NOMO-1 treated with dmso at 0.1 percent for 144 hours (cell line): ENCODE measurements at regions not wholly inside any gene's neighbourhood (a gene's known extent, or its start where the extent isn't known, plus 50 kb on each side); places are given as distances from the start of the nearest gene placed in this dataset.

Experiments used
- DNase-seq: peaks from one replicate; lab custom pipeline; 2025; ENCODE audit not compliant: unreplicated experiment; lab: John Stamatoyannopoulos, UW

DNA sequence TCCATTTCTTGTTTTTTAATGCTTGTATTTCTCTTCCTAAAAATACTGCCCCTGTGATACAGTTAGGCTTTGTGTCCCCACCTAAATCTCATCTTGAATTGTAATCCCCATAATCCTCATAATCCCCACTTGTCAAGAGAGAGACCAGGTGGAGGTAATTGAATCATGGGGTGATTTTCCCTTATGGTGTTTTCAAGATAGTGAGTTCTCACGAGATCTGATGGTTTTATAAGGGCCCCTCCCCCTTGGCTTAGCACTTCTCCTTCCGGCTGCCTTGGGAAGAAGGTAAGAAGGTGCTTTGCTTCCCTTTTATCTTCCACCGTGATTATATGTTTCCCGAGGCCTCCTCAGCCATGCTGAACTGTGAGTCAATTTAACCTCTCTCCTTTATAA lies 227.4 kb downstream of the MAN2A1 start:
- no peak for DNase-seq

DNA sequence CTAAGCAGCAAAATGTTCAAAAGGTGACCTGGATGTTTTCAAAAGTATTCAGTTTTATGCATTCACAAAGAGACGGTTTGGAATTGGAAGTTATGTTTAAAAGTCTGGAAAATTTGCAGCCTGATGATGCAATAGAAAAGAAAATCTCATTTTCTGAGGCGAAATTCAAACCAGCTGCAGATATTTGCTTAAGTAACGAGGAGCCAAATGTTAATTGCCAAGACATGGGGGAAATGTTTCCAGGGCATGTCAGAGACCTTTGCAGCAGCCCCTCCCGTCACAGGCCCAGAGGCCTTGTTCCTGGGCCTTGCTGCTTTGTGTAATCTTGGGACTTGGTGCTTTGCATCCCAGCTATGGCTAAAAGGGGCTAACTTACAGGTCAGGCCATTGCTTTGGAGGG lies 228.2 kb downstream of the MAN2A1 start:
- no peak for DNase-seq

DNA sequence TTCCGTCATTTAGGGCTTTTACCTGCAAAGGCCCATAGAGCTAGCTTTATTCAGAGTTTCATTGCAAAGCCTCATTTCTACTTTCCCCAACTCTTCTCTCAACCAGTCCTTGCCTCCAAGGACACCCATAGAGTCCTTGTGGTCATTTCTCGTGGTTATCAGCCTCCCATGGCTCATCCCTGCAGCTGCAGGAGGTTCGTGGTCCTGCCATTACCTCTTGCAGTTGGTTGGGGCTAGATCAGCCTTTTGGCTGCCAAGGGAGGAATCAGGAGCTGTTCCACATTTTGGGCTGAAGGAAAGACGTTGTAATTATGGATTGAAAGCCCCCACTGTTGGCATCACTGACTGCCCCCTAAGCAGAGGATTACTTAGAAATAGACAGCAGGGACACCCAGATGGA lies 231.0 kb downstream of the MAN2A1 start:
- no peak for DNase-seq

DNA sequence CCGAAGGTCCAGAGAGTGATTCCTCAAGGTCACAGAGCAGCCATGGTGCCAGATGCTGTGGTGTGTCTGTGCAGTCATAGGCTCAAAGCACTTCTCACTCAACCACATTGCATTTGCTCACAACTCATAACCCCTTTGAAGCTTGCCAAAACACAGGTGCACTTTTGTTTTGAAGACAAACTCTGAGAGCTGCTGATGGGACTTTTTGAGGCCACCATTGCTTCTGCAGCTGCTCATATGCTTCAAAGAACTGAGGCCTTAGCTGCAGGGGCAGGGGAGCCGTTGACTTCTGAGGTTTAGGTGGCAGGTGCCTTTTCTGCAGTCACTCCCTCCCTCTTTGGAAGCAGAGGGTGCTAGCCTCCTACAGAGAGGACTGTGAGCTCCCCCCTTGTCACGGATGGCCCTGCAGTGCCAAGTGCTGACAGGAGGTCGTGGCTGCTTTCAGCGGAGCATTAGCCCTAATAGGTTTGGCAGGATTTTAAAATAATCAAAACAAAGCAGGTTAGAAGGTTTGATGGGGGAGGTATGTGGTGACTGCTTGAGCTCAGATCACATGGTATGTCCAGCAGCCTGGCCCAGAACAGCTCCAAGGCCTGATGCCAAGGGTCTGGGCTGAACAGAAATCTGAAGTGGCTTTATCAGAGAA lies 232.1 kb downstream of the MAN2A1 start:
- DNase-seq = no peak

DNA sequence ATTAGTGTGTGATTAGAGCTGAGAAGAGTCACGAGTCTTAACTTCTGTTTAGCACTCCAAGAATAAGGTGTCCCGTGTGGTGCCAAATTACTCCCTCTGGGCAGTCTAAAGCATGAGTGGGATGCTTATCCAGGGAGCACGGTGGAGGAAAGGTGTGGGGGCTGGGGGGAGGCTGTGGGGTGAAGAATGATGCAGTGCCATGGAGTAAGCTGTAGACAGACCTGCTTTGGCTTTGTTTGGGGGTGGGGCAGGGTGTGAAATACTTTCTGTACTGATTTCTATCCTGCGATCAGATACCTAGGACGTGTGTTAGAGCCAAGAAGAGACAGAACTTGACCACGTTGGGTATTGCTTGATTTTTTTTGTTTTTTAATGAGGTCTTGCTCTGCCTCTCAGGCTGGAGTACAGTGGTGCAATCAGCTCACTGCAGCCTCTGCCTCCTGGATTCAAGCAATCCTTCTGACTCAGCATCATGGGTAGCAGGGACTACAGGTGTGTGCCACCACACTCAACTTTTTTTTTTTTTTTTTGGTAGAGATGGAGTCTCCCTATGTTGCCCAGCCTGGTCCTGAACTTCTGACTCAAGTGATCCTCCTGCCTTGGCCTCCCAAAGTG lies 232.8 kb downstream of the MAN2A1 start:
- DNase-seq = no peak

DNA sequence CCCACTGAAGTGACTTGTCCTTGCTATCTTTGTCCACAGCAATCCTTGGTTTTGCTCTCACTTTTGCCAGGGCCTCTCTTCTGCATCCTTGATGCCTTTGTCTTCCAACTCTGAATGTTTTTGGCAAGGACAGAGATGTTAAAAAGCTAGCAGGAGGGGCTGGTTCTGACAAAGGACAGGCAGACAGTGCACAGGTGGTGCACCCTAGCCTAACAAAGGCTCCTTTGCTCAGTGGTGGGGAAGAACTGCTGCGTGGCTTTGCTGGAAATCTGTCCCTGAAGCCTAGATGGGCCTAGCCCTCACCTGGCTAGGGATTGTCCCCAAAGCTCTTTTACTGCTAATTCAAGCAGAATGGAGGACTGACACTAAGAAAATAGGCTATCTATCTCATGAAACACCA lies 233.5 kb downstream of the MAN2A1 start:
- no peak for DNase-seq

DNA sequence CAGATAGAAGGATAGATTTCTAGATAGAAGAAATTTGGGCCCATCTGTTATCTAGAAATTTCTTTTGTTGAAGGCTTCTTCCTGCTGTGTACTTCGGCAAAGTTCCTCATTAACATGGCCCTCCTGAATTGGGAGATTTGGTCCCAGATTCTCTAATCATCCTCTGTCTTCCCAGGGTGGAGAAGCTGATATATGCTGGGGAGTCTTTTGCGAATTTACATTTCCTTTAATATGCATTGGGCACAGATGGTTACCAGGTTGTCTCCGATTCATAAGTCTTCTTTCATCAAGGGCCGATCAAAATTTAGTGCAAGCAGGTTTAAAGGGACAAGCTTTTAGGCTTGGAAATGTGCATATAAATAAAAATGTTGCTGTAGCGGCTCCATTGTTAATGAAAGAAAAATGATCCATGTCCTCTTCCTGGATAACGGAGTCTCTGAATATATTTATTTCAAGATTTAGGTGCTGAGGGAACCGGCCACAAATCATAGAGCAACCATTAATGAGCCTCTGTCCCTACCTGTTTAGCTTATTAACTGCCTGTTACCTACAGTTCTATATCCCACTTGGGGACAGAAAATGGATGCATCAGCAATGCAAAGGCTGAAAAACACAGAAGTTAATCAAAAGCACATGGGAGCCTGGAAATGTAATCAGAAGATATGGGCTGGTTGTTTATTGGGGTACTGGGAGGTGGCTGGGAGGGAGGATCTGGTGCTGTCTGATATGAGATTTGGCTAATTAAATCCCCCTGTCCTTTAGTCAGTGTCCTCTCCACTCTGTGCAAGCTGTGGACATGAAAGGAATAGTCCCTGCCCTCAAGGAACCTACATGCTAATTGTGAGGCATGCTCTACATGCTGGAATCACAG lies 234.7 kb downstream of the MAN2A1 start:
- DNase-seq = no peak

DNA sequence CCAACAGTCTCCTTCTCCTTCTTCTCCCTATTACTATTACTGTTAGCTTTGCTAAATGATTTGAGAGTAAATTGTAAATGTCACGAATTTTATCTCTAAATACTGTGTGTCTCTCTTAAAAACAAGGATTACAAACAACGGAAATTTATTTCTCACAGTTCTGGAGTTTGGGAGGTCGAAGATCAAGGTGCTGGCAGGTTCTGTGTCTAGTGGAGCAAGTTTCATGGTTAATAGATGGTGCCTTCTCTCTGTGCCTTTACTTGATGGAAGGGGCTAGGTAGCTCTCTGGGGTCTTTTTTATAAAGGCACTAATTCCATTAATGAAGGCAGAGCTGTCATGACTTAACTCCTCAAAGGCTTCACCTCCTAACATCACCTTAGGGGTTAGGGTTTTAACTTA lies 237.9 kb downstream of the MAN2A1 start:
- no peak for DNase-seq

DNA sequence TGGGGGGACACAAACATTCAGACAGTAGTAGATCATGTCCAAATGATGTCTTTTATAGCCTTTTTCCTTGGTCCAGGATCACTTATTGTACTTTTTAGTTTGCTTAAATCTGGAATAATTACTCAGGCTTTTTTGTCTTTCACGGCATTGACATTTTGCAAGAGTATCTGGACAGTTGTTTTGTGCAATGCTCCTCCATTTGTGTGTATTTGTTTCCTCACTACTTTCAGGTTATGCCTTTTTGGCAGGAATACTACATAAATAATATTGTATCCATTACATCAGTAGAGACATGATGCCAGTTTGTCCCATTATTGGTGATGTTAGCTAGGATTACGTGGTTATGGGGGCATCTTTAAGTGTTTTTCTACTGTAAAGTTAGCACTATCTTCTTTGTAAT lies 238.3 kb downstream of the MAN2A1 start:
- no peak for DNase-seq

DNA sequence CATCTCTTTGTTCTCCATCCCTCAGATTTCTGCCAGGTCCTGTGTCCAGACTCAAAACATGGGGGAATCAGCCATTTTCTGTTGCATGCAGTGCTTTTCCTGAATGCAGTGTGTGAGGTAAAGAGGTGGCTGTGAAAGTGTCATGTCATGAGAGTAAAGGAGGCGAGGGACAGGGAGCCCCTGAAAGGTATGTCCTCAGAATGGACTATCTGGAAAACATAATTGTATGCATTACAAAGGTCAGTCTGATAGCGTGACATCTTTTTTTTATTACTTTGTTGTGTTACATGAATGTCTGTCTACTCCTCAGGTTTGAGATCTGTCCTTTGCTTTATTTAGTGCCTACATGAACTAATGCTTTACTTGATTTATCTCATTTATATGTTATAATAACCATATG lies 239.1 kb downstream of the MAN2A1 start:
- DNase-seq = no peak

DNA sequence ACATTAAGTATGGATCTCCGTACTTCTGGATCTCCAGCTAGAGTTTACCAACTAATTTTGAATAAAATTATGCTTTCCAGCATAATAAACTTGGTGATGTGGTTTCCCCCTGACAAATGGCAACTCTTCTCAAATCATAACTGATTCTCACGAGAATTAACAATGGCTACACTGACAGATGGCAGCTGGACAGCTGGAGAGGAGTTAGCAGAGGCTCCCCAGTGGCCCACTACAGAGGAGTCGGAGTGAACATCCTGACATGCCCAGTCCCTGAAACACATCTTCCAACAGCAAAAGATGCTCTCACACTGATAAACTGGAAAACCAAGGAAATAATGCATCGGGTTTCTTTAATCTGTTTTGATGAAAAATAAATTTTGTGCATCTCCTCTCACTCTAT lies 239.6 kb downstream of the MAN2A1 start:
- DNase-seq = no peak

DNA sequence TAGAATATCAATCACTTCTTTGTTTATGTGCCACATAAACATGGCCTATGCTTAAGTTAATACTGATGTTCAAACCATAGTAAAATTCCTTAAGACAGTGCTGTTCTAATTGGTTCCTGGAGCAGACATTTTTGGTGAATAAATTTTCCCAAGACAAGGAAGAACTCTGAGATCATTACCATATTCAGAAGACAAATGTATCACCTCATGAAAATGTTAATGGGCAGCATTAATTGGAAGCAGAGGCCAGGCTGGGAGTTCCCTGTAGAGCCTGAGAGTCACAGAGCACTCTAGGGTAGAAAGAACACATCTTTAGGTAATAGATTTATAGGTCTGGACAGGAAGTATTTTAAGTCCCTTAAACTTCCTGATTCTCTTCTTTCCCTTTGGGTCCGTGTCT lies 240.2 kb downstream of the MAN2A1 start:
- DNase-seq = no peak

DNA sequence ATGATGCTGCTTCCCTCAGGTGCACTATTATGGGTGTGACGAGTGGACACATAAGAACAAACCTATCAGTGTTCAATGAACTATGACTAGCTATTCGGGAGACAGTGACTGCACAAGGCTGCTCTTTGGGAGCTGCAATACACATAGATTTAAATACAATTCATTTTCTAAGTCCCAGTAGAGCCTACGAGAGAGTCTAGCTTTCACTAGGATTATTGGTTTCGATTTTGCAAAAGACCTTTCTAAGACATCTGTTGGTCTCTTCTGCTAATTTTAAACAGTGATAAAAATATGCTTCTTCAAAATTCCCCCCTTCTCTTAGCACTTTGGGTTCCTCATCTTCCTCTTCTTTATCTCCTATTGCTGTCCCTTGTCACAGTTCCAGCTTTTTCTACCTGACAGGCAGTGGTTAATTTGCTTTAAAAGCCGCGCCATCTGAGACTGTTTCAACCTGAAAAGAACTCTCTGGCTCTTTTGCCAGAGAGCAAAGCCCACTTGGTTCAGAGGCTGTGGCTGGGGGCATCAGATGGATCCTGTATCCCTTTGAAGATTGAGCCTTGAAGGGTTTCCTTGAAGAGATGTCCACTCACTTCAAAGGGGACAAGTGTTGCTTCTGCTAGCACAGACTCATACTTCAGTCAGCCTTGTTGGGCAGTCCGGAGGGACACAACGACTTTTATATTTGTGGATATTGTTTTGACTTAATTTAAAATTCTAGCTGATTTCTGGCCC lies 241.5 kb downstream of the MAN2A1 start:
- no peak for DNase-seq

DNA sequence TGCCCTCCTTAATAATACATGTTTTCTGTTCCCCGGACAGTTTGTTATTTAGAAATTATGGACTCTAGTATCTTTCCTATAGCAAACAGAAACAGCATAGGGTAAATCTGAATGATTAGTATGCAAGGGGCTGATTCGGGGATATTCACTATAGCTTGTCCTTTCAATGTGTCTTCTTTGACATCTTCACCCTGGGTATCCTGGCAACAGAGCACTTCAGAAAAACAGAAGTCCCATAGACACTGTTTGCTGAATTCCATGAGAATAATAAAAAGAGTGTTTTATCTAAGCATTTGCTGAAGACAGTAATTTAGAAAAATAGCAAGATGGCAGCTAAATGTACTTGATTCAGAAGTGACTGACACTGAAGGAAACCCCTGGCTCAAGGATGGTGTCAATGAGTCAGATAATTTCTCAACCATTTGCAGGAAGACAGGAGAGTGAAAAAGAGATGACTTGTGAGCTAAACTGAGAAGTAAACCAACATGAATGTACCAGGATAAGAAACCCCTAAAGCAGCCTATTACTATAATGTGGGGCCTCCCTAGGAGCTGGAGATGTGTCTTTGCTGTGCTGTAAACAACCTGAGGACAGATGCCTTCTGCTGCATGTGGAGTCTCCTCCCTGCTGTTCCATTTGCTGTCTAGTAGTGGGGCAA lies 246.2 kb downstream of the MAN2A1 start:
- DNase-seq = no peak

DNA sequence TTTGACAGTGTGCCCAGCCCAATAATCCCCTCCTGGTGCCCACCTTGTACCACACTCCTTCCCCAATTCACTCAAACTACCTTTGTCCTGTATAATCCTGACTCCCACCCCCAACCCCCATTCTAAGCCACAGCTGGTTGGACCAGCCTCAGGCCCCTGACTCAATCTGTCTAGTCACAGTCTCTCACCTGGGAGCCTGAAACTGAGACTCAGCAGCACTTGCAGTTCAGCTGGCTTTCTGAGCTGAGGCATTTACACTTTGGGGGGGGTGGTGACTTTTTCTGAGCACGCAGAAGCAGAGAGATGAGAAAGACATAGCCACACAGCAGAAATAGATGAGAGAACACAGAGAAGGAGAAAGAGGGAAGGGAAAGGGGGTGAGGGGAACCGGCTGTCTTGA lies 247.3 kb downstream of the MAN2A1 start:
- no peak for DNase-seq

DNA sequence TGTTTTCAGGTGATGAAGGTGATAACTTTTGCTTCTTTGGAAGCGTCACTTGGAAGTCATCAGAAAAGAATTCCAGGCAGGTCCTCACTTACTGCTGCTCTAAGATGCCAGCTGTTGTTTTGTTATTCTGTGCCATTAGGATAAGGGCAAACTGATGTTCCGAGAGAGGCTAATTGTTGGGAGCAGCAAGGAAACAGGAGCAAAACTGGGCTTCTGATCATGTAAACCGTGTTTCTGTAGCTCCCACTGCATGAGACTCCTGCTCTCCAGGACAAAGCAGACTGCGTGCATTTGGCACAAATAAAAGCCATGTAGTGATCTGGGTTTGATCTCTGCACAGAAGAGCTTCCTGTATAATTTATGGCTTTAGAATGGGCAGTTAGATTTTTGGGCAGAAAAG lies 248.2 kb downstream of the MAN2A1 start:
- DNase-seq = no peak

DNA sequence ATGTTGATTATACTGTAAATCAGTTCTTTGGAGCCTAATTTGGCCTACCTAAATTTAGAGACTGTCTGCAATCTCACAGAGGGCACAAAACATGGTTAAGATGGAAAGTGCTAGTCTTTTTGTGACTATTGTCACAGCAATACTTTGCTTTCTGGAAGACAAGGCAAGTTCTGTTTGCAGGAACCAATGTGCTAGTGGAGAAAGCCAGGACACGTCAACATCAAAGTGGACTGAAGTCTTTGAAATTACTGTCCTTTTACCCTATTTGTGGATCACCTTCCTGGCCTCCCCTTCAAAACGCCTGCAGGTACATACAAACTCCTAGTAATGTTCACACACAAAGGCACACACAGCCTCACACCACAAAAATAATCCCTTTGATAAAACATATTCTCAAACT lies 248.7 kb downstream of the MAN2A1 start:
- no peak for DNase-seq

DNA sequence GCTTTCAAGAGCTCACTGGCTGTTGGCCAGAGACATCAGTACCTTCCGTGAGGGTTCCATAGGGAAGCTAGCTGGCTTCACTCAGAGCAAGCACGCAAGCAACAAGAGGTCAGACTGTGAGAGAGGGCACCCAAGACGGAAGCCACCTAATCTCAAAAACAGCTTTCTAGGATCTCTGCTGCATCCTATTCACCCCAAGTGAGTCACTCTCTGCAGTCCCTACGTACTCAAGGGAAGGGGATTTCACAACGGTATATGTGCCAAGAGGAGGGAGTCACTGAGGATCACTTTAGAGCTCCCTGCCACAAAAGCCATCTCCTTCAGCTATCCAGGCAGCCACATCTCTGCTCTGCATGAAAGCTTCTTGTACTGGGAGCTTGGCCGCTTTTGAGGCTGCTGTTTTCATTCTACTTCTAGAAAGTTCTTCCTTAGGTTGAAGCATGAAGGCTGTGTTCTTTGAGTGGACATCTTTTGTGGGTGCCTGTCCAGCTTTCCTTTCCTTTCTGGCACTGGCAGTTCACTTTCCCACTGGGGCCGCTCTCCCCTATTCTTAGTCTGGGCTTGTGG lies 249.5 kb downstream of the MAN2A1 start:
- no peak for DNase-seq

DNA sequence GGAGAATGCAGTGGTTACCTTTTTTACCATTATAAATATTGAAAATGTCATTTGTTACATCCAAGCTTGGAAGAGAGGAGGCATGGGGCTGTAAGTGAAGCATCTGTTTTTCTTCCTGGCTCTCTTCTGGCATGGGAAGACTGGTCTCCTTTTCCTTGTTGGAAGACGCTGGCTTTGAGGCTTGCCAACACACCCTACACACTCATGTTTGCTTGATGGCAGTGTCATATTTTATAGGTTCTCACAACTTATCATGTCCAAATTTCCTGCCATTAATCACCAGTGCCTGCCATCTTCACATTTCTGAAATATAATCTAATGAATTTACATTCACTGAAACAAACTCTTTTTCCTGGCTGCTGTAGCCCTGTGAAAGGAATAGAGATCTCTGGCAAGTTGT lies 252.9 kb downstream of the MAN2A1 start:
- DNase-seq = no peak

DNA sequence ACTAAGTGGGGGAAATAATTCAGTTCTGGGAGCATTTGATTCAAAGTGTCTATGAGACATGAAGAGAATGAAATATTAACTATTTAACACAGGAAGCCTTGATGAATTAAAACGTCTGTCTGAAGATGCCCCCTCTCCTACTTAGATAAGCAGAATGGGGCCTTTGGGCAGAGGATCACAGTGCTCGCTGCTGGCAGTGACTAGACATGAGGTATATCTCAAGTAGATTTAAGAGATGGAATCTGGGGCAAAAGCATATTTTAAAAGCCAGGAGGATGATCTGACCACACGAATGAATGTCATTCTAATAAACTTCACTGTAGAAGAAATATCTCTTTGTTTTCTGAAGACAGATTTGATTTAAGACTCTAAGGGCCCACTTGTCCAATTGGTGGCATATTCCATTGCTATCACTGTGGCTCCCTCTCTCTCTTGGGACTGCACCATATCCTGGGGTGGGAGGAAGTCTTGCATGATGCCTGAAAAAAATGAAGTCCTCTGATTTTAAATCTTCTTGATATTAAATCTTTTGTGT lies 254.0 kb downstream of the MAN2A1 start:
- DNase-seq = no peak

DNA sequence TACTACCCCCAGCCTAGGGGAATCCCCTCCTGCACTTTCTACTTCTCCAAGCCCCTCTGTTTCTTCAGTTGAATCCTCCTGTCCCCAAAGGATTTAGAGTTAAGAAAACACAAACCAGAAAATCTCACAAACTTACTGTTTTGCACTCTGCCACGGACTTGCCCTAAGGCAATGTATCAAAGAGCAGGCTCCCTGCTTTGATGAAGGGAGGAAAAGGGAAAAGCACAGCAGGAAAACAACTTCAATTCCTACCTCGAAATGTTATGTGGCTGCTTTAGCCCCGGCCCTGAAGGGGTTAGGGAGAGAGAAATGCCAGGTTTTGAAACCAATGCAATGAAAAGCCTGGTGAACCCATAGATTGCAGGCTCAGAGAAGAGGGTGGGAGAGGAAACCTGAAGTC lies 254.7 kb downstream of the MAN2A1 start:
- no peak for DNase-seq
